Testis (tissue), 2 donors: ENCODE measurements at regions not wholly inside any gene's neighbourhood (a gene's known extent, or its start where the extent isn't known, plus 50 kb on each side); places are given as distances from the start of the nearest gene placed in this dataset.

Experiments used
- POLR2A ChIP-seq: fragments of 450-650 bp; IDR thresholded peaks from one replicate; pipeline ENCODE4 v1.6.1; 2017; ENCODE audit warnings: antibody characterized with exemption, mild to moderate bottlenecking, moderate library complexity
- TF ChIP-seq, protein P1 (sequence below), 3 experiments: fragments of 450-650 bp in 2 of 3; fragments of 200-600 bp in 1 of 3; sonication (generic) in 1 of 3; IDR thresholded peaks; one replicate each; pipeline ENCODE4 v1.5.1; 2016 to 2019; ENCODE audit warnings: antibody characterized with exemption in 3 of 3, mild to moderate bottlenecking in 2 of 3, moderate library complexity in 1 of 3

DNA sequence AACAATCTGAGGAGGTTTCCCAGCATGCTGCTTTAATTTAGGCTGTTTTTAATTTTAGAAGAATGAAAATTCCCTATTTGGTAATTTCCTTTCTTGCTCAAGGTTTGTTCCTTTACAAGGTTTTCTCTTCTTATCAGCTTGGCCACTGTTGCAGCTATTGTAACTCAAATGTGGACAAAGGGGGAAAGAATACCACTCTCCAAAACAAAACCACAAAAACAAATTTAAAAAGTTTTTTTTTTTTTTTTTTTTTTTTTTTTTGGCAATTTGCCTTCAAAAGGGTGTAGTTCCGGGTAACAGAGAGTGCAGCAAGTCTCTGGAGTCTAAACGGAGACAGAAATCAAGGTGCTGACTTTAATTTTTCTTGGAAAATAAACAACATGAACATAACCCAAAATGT lies 306.4 kb upstream of the ARGLU1 start:
- TF ChIP-seq, protein P1, sequence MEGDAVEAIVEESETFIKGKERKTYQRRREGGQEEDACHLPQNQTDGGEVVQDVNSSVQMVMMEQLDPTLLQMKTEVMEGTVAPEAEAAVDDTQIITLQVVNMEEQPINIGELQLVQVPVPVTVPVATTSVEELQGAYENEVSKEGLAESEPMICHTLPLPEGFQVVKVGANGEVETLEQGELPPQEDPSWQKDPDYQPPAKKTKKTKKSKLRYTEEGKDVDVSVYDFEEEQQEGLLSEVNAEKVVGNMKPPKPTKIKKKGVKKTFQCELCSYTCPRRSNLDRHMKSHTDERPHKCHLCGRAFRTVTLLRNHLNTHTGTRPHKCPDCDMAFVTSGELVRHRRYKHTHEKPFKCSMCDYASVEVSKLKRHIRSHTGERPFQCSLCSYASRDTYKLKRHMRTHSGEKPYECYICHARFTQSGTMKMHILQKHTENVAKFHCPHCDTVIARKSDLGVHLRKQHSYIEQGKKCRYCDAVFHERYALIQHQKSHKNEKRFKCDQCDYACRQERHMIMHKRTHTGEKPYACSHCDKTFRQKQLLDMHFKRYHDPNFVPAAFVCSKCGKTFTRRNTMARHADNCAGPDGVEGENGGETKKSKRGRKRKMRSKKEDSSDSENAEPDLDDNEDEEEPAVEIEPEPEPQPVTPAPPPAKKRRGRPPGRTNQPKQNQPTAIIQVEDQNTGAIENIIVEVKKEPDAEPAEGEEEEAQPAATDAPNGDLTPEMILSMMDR (IDR thresholded peaks at IDR 0.05) = no peak
- no peak for TF ChIP-seq POLR2A
